ENCODE measurements at regions not wholly inside any gene's neighbourhood (a gene's known extent, or its start where the extent isn't known, plus 50 kb on each side); places are given as distances from the start of the nearest gene placed in this dataset.

DNA sequence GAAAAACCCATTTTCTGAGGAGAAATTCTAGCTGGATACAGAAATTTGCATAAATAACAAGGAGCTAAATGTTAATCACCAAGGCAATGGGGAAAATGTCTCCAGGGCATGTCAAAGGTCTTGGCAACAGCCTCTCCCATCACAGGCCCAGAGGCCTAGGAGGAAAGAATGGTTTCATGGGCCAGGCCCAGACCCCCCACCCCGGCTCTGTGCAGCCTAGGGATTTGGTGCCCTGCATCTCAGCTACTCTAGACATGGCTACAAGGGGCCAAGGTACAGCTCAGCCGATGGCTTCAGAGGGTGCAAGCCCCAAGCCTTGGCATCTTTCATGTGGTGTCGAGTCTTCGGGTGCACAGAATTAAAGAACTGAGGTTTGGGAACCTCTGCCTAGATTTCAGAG lies 321.2 kb upstream of the ID4 start:
- no peak for TF ChIP-seq POLR2A (IDR thresholded peaks at IDR 0.05; ENCODE audit: low read length)
- TF ChIP-seq GATA1 (IDR thresholded peaks at IDR 0.05; ENCODE audit: low read depth, low read length) = no peak
